ENCODE measurements at regions not wholly inside any gene's neighbourhood (a gene's known extent, or its start where the extent isn't known, plus 50 kb on each side); places are given as distances from the start of the nearest gene placed in this dataset.
"Not testable (repeated sequence)": the region's sequence is repeated elsewhere in the genome, so short reads cannot be mapped to it uniquely, and the experiment has no call there.

- DNase-seq: no peak
Observed at GRCh38 chr3:192042116-192042515, 581.2 kb downstream of the PYDC2 start.

GRCh38 chr3:192054881-192055280 lies 593.9 kb downstream of the PYDC2 start:
- peak; percentile 16 to 54 for DNase-seq

GRCh38 chr3:192055946-192056345 lies 595.0 kb downstream of the PYDC2 start:
- DNase-seq: no peak

GRCh38 chr3:192057261-192057660 lies 596.3 kb downstream of the PYDC2 start:
- DNase-seq: no peak

- DNase-seq: peak in 1 of 2 experiments; percentile 18
Observed at GRCh38 chr3:192060160-192060781, 599.3 kb downstream of the PYDC2 start.

GRCh38 chr3:192061426-192061825 lies 600.5 kb downstream of the PYDC2 start:
- no peak for DNase-seq

- DNase-seq: no peak
Observed at GRCh38 chr3:192062186-192062585, 601.2 kb downstream of the PYDC2 start.

- DNase-seq: no peak
Observed at GRCh38 chr3:192063570-192063969, 602.6 kb downstream of the PYDC2 start.

- DNase-seq: no peak
Observed at GRCh38 chr3:192064959-192065358, 604.0 kb downstream of the PYDC2 start.

GRCh38 chr3:192066253-192066652 lies 605.3 kb downstream of the PYDC2 start:
- DNase-seq: not testable (repeated sequence)

GRCh38 chr3:192068464-192069254 lies 607.7 kb downstream of the PYDC2 start:
- no peak for DNase-seq

- DNase-seq: no peak
Observed at GRCh38 chr3:192077795-192078497, 617.0 kb downstream of the PYDC2 start.

- DNase-seq: peak in 1 of 2 experiments; percentile 70
Observed at GRCh38 chr3:192079098-192079497, 618.1 kb downstream of the PYDC2 start.

GRCh38 chr3:192080336-192080735 lies 619.4 kb downstream of the PYDC2 start:
- no peak for DNase-seq

- DNase-seq: no peak
Observed at GRCh38 chr3:192082730-192083660, 622.0 kb downstream of the PYDC2 start.
